ENCODE measurements at regions not wholly inside any gene's neighbourhood (a gene's known extent, or its start where the extent isn't known, plus 50 kb on each side); places are given as distances from the start of the nearest gene placed in this dataset.
A peak's percentile ranks its signal among the peaks of the same experiment; 100 is the strongest.

- Histone ChIP-seq H3K27me3 (ENCODE audit: low read depth, low read length) (no peaks in the 10 kb centered on the region), H3K9me3 (ENCODE audit: insufficient read depth, low read length) (no peaks in the 10 kb centered on the region), H3K4me2 (ENCODE audit: low read length) (no peak overlapping the region), H4K20me1 (ENCODE audit: insufficient read depth, low read length) (no peaks in the 10 kb centered on the region), H2AFZ (ENCODE audit: low read depth, low read length) (no peak overlapping the region), H3K27ac (ENCODE audit: low read length) (no peak overlapping the region), H3K36me3 (replicated peaks; ENCODE audit: low read depth, low read length) (no peaks in the 10 kb centered on the region), H3K9ac (ENCODE audit: low read length) (no peak overlapping the region), H3K4me1 (ENCODE audit: low read length) (no peaks in the 10 kb centered on the region), H3K79me2 (ENCODE audit: low read length) (no peaks in the 10 kb centered on the region), H3K4me3 (ENCODE audit: low read length) (no peak overlapping the region)
- TF ChIP-seq EZH2phosphoT487 (IDR thresholded peaks at IDR 0.05; ENCODE audit: low read depth) (no peak), CTCF (IDR thresholded peaks at IDR 0.05; ENCODE audit: low read depth, low read length) (no peak)
These were observed 971.2 kb upstream of the CDH9 start for GRCh38 chr5:28009576-28009975.

- H3K36me3 ChIP-seq (replicated peaks; ENCODE audit: low read depth, low read length): no peaks in the 10 kb centered on the region
- H3K4me3 ChIP-seq (ENCODE audit: low read length): no peak overlapping the region
- 0 out of 2 replicates have a peak, but pooled peaks cover 2% of the 10 kb centered on the region for H3K4me1 ChIP-seq (ENCODE audit: low read length)
- no peak overlapping the region for H3K4me2 ChIP-seq (ENCODE audit: low read length)
- no peaks in the 10 kb centered on the region for H3K27me3 ChIP-seq (ENCODE audit: low read depth, low read length)
- H3K9me3 ChIP-seq (ENCODE audit: insufficient read depth, low read length): no peaks in the 10 kb centered on the region
- H3K79me2 ChIP-seq (ENCODE audit: low read length): no peaks in the 10 kb centered on the region
- H4K20me1 ChIP-seq (ENCODE audit: insufficient read depth, low read length): no peaks in the 10 kb centered on the region
- H2AFZ ChIP-seq (ENCODE audit: low read depth, low read length): no peak overlapping the region
- H3K27ac ChIP-seq (ENCODE audit: low read length): no peak overlapping the region
- H3K9ac ChIP-seq (ENCODE audit: low read length): no peak overlapping the region
- TF ChIP-seq CTCF (IDR thresholded peaks at IDR 0.05; ENCODE audit: low read depth, low read length) (no peak), EZH2phosphoT487 (IDR thresholded peaks at IDR 0.05; ENCODE audit: low read depth) (no peak)
These were observed 958.3 kb upstream of the CDH9 start for GRCh38 chr5:27996665-27997064.

GRCh38 chr5:27995867-27996266, 957.5 kb upstream of the CDH9 start:
- H3K4me2 ChIP-seq (ENCODE audit: low read length): 0 out of 2 replicates have a peak overlapping the region, but pooled peaks have one; percentile 8
- no peaks in the 10 kb centered on the region for H3K9me3 ChIP-seq (ENCODE audit: insufficient read depth, low read length)
- H3K79me2 ChIP-seq (ENCODE audit: low read length): no peaks in the 10 kb centered on the region
- no peaks in the 10 kb centered on the region for H4K20me1 ChIP-seq (ENCODE audit: insufficient read depth, low read length)
- TF ChIP-seq EZH2phosphoT487 (IDR thresholded peaks at IDR 0.05; ENCODE audit: low read depth) (no peak), CTCF (IDR thresholded peaks at IDR 0.05; ENCODE audit: low read depth, low read length) (no peak)
- H2AFZ ChIP-seq (ENCODE audit: low read depth, low read length): no peak overlapping the region
- H3K4me3 ChIP-seq (ENCODE audit: low read length): no peak overlapping the region
- H3K4me1 ChIP-seq (ENCODE audit: low read length): 0 out of 2 replicates have a peak, but pooled peaks cover 2% of the 10 kb centered on the region
- H3K36me3 ChIP-seq (replicated peaks; ENCODE audit: low read depth, low read length): no peaks in the 10 kb centered on the region
- no peak overlapping the region for H3K27ac ChIP-seq (ENCODE audit: low read length)
- no peak overlapping the region for H3K9ac ChIP-seq (ENCODE audit: low read length)
- H3K27me3 ChIP-seq (ENCODE audit: low read depth, low read length): no peaks in the 10 kb centered on the region

- Histone ChIP-seq H3K4me2 (ENCODE audit: low read length) (no peak overlapping the region), H3K9ac (ENCODE audit: low read length) (no peak overlapping the region)
- no peak for TF ChIP-seq CTCF (IDR thresholded peaks at IDR 0.05; ENCODE audit: low read depth, low read length)
- no peak for TF ChIP-seq EZH2phosphoT487 (IDR thresholded peaks at IDR 0.05; ENCODE audit: low read depth)
These were observed 939.9 kb upstream of the CDH9 start for GRCh38 chr5:27978322-27978721.

More at GRCh38 chr5:27978322-27978721, 939.9 kb upstream of the CDH9 start:
- H3K9me3 ChIP-seq (ENCODE audit: insufficient read depth, low read length): no peaks in the 10 kb centered on the region
- H3K4me3 ChIP-seq (ENCODE audit: low read length): no peak overlapping the region
- no peak overlapping the region for H2AFZ ChIP-seq (ENCODE audit: low read depth, low read length)
- H3K79me2 ChIP-seq (ENCODE audit: low read length): no peaks in the 10 kb centered on the region
- no peaks in the 10 kb centered on the region for H3K4me1 ChIP-seq (ENCODE audit: low read length)
- no peaks in the 10 kb centered on the region for H3K36me3 ChIP-seq (replicated peaks; ENCODE audit: low read depth, low read length)
- no peaks in the 10 kb centered on the region for H3K27me3 ChIP-seq (ENCODE audit: low read depth, low read length)
- no peaks in the 10 kb centered on the region for H4K20me1 ChIP-seq (ENCODE audit: insufficient read depth, low read length)
- no peak overlapping the region for H3K27ac ChIP-seq (ENCODE audit: low read length)

Measured in OCI-LY3 (cell line).